A673 (cell line): ENCODE measurements at regions not wholly inside any gene's neighbourhood (a gene's known extent, or its start where the extent isn't known, plus 50 kb on each side); places are given as distances from the start of the nearest gene placed in this dataset.

Experiments
- BruUV-seq: library from RNA; stranded (reverse); fragments of 400-500 nt; replicated peaks from 2 replicates; lab custom pipeline; 2021; lab: Mats Ljungman, UMichigan
- CTCF ChIA-PET: fragments of 300-600 bp; sonication (Branson Sonifier 250); formaldehyde crosslinking; loops from one replicate; lab custom pipeline; 2022; ENCODE audit warnings: antibody characterized with exemption; lab: Charles Lee
- POLR2A ChIA-PET: fragments of 300-600 bp; sonication (Branson Sonifier 250); formaldehyde crosslinking; loops from one replicate; lab custom pipeline; 2022; ENCODE audit warnings: antibody characterized with exemption; ENCODE audit not compliant: low non-redundant PET; lab: Charles Lee
- DNase-seq: peaks from one replicate; pipeline ENCODE4 v3.0.0-alpha.2; 2015; ENCODE audit warnings: low spot score
- H3K27ac ChIP-seq: fragments of 200-600 bp; sonication (generic); 2 replicates; pipeline ENCODE4 v1.5.1; 2016; ENCODE audit warnings: mixed run types, low read depth, mild to moderate bottlenecking, mixed read lengths, antibody characterized with exemption, low read length; ENCODE audit not compliant: poor library complexity, severe bottlenecking
- H3K27me3 ChIP-seq: fragments of 200-600 bp; sonication (generic); replicated peaks from 2 replicates; pipeline ENCODE4 v1.6.1; 2017; ENCODE audit warnings: mixed run types, low read depth, mild to moderate bottlenecking, mixed read lengths, antibody characterized with exemption, low read length; ENCODE audit not compliant: insufficient read depth, poor library complexity
- H3K36me3 ChIP-seq: fragments of 200-600 bp; sonication (generic); 2 replicates; pipeline ENCODE4 v1.6.1; 2016; ENCODE audit warnings: mixed run types, mild to moderate bottlenecking, mixed read lengths, antibody characterized with exemption, low read length; ENCODE audit not compliant: insufficient read depth, poor library complexity, severe bottlenecking
- H3K4me1 ChIP-seq: fragments of 200-600 bp; sonication (generic); 2 replicates; pipeline ENCODE4 v1.6.1; 2017; ENCODE audit warnings: mixed run types, mild to moderate bottlenecking, mixed read lengths, antibody characterized with exemption, low read length; ENCODE audit not compliant: insufficient read depth, poor library complexity, severe bottlenecking
- H3K4me3 ChIP-seq: fragments of 200-600 bp; sonication (generic); 2 replicates; pipeline ENCODE4 v1.5.1; 2016; ENCODE audit warnings: low read depth, mixed run types, mild to moderate bottlenecking, mixed read lengths, low read length; ENCODE audit not compliant: poor library complexity, severe bottlenecking
- H3K9me3 ChIP-seq: fragments of 200-600 bp; sonication (generic); 2 replicates; pipeline ENCODE4 v1.6.1; 2016; ENCODE audit warnings: mixed run types, low read depth, mild to moderate bottlenecking, mixed read lengths, antibody characterized with exemption, low read length; ENCODE audit not compliant: poor library complexity, severe bottlenecking
- CTCF ChIP-seq: fragments of 300-800, 200-600 bp; sonication (generic); conservative IDR thresholded peaks from 2 replicates; pipeline ENCODE4 v1.5.1; 2017; ENCODE audit warnings: low read depth, mild to moderate bottlenecking, antibody characterized with exemption, low read length, moderate library complexity, mixed read lengths
- EZH2 ChIP-seq: fragments of 200-600 bp; sonication (generic); IDR thresholded peaks from 2 replicates; pipeline ENCODE4 v1.6.1; 2017; ENCODE audit warnings: borderline replicate concordance, low read depth, mild to moderate bottlenecking, mixed read lengths, antibody characterized with exemption, low read length; ENCODE audit not compliant: poor library complexity, severe bottlenecking
- intact Hi-C: fragments of 100-400 bp; cut with micrococcal nuclease; formaldehyde crosslinking; loops from one replicate; pipeline ENCODE4 v1.10.0; 2022; ENCODE audit not compliant: unreplicated experiment

- no peaks in the 10 kb centered on the region for H3K4me1 ChIP-seq
- BruUV-seq, result no TSS peak
- no peak for DNase-seq
- H3K9me3 ChIP-seq, result no peaks in the 10 kb centered on the region
- TF ChIP-seq CTCF (no peak), EZH2 (no peak)
- H3K27me3 ChIP-seq, result no peaks in the 10 kb centered on the region
- no peak overlapping the region for H3K4me3 ChIP-seq
- no peak overlapping the region for H3K27ac ChIP-seq
- H3K36me3 ChIP-seq, result no peaks in the 10 kb centered on the region
- intact Hi-C loops, result no loop called here
- ChIA-PET POLR2A (no interaction called here), CTCF (no interaction called here)
These were observed 135.0 kb upstream of the DPH6 start for GRCh38 chr15:35680951-35681350.

- ChIA-PET CTCF (no interaction called here), POLR2A (no interaction called here)
- TF ChIP-seq CTCF (no peak), EZH2 (no peak)
- Histone ChIP-seq H3K36me3 (no peaks in the 10 kb centered on the region), H3K4me1 (no peaks in the 10 kb centered on the region), H3K27ac (no peak overlapping the region), H3K4me3 (no peak overlapping the region), H3K27me3 (no peaks in the 10 kb centered on the region), H3K9me3 (no peaks in the 10 kb centered on the region)
- DNase-seq, result no peak
- BruUV-seq, result no TSS peak
- intact Hi-C loops, result no loop called here
These were observed 140.4 kb upstream of the DPH6 start for GRCh38 chr15:35686347-35686746.

GRCh38 chr15:35689266-35689665 is 143.3 kb upstream of the DPH6 start:
- ChIA-PET CTCF (no interaction called here), POLR2A (no interaction called here)
- no peak for TF ChIP-seq CTCF
- no peak for TF ChIP-seq EZH2
- DNase-seq, result no peak
- Histone ChIP-seq H3K4me1 (no peaks in the 10 kb centered on the region), H3K27me3 (no peaks in the 10 kb centered on the region), H3K9me3 (no peaks in the 10 kb centered on the region), H3K36me3 (no peaks in the 10 kb centered on the region), H3K27ac (no peak overlapping the region), H3K4me3 (no peak overlapping the region)
- intact Hi-C loops, result no loop called here
- no TSS peak for BruUV-seq
